ENCODE measurements at regions not wholly inside any gene's neighbourhood (a gene's known extent, or its start where the extent isn't known, plus 50 kb on each side); places are given as distances from the start of the nearest gene placed in this dataset.

DNA sequence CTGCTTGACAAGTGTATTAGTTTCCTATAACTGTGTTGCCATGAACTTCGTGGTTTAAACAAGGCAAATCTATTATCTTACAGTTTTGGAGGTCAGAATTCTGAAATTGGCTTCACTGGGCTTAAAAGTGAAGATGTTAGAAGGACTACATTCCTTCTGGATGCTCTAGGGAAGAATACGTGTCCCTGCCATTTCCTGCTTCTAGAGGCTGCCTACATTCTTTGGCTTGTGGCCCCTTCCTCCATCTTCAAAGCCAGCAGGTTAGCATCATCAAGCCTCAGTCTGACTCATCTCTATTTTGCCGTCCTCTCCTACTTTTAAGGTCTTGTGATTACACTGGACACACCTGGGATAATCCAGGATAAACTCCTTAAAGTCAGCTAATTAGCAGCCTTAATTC lies 327.7 kb downstream of the SATB1 start:
- Mint-ChIP-seq H3K36me3 (ENCODE audit: low read depth) (peaks cover 15% of the 10 kb centered on the region), H3K27me3 (ENCODE audit: low read depth) (no peaks in the 10 kb centered on the region), H3K4me3 (no peak overlapping the region), H3K9me3 (peaks cover 4% of the 10 kb centered on the region), H3K4me1 (peaks cover 20% of the 10 kb centered on the region), H3K27ac (ENCODE audit: unreplicated experiment) (no peak overlapping the region)
- TF ChIP-seq, protein P1, sequence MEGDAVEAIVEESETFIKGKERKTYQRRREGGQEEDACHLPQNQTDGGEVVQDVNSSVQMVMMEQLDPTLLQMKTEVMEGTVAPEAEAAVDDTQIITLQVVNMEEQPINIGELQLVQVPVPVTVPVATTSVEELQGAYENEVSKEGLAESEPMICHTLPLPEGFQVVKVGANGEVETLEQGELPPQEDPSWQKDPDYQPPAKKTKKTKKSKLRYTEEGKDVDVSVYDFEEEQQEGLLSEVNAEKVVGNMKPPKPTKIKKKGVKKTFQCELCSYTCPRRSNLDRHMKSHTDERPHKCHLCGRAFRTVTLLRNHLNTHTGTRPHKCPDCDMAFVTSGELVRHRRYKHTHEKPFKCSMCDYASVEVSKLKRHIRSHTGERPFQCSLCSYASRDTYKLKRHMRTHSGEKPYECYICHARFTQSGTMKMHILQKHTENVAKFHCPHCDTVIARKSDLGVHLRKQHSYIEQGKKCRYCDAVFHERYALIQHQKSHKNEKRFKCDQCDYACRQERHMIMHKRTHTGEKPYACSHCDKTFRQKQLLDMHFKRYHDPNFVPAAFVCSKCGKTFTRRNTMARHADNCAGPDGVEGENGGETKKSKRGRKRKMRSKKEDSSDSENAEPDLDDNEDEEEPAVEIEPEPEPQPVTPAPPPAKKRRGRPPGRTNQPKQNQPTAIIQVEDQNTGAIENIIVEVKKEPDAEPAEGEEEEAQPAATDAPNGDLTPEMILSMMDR (conservative IDR thresholded peaks at IDR 0.05) = no peak
- no peak for DNase-seq (ENCODE audit: low read depth, low spot score)

DNA sequence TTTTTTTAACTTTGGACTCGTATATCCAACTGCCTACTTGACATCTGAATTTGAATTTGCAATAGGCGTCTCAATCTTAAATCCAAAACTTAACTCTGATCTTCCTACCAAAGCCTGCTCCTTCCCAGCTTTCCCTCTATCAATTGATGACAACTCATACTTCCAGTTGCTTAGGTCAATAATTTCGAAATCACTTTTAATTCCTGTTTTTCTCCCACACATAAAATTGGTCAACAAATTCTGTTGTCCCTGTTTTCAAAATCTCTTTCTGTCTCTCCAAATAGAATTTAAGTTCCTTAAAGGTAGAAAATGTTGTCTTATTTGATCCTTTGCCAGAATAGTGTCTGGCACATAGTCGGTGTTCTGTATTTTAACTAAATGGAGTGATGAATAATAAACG lies 332.4 kb downstream of the SATB1 start:
- TF ChIP-seq, protein P1 (conservative IDR thresholded peaks at IDR 0.05) = no peak
- no peaks in the 10 kb centered on the region for H3K27me3 Mint-ChIP-seq (ENCODE audit: low read depth)
- H3K4me1 Mint-ChIP-seq = no peaks in the 10 kb centered on the region
- DNase-seq (ENCODE audit: low read depth, low spot score) = no peak
- peaks cover 11% of the 10 kb centered on the region for H3K36me3 Mint-ChIP-seq (ENCODE audit: low read depth)
- H3K27ac Mint-ChIP-seq (ENCODE audit: unreplicated experiment) = no peak overlapping the region
- H3K9me3 Mint-ChIP-seq = peaks cover 4% of the 10 kb centered on the region
- H3K4me3 Mint-ChIP-seq = no peak overlapping the region

DNA sequence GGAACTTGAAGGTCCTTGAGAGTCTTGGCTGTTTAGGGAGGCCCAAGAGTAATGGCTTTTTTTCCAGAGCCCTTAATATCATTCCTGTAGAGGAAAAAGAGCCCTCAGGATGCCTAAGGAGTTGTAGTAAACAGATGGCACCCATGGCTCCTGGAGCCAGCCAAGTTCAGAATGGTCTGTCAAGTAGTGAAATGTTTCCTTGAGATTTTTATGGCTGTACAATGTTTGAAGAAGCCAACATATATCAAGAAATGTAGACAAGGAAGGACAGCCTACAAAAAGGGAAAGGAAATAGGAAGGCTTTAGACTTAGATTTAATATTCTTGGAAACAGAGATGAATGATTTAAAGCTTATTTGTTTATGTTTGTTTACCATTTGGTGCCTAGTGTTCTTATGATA lies 334.8 kb downstream of the SATB1 start:
- H3K27me3 Mint-ChIP-seq (ENCODE audit: low read depth) = no peaks in the 10 kb centered on the region
- no peak for DNase-seq (ENCODE audit: low read depth, low spot score)
- H3K27ac Mint-ChIP-seq (ENCODE audit: unreplicated experiment) = no peak overlapping the region
- H3K36me3 Mint-ChIP-seq (ENCODE audit: low read depth) = peaks cover 4% of the 10 kb centered on the region
- TF ChIP-seq, protein P1 (conservative IDR thresholded peaks at IDR 0.05) = no peak
- no peak overlapping the region for H3K4me3 Mint-ChIP-seq
- H3K9me3 Mint-ChIP-seq = no peaks in the 10 kb centered on the region
- H3K4me1 Mint-ChIP-seq = peaks cover 4% of the 10 kb centered on the region

DNA sequence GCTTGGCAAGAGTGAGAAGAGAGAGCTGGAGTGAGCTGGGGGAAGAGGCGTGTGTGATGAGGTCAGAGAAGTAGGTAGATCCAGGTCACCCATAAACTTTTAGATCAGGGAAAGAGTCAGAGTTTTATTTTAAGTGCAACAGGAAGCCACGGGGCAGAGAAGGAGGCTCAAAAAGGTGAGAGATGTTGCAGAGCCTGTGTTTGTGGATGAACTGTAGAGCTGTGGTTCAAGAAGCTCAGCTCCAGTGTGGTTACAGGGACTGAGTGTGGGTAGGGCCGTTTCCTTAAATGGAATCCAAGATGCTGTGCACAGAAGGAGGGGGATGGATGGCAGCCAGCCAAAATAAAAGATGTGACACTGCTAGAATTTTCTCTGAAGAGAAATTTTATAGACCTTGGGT lies 337.2 kb downstream of the SATB1 start:
- TF ChIP-seq, protein P1 (conservative IDR thresholded peaks at IDR 0.05) = no peak
- H3K4me3 Mint-ChIP-seq = no peak overlapping the region
- H3K27me3 Mint-ChIP-seq (ENCODE audit: low read depth) = no peaks in the 10 kb centered on the region
- H3K9me3 Mint-ChIP-seq = no peaks in the 10 kb centered on the region
- no peak for DNase-seq (ENCODE audit: low read depth, low spot score)
- H3K4me1 Mint-ChIP-seq = peaks cover 4% of the 10 kb centered on the region
- H3K36me3 Mint-ChIP-seq (ENCODE audit: low read depth) = peaks cover 6% of the 10 kb centered on the region
- H3K27ac Mint-ChIP-seq (ENCODE audit: unreplicated experiment) = peak overlapping the region; percentile 8

DNA sequence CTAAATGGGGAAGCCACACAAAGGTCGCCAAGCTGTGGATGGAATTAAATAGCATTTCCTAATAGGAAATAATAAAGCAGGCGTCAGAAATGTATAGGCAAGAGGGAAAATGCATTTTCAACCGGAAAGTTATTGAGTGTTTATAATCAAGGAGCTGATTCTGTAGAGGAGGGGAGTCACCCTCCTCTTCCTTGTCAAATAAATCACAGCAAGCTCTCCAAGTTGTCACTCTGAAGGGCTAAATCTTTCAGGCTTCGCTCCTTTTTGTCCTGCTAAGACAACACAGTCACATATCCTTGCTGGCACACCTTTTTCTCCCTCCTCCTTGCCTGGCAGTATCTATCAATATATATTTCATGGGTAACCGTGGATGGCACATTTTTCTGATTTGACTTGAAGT lies 338.4 kb downstream of the SATB1 start:
- no peak for DNase-seq (ENCODE audit: low read depth, low spot score)
- no peaks in the 10 kb centered on the region for H3K9me3 Mint-ChIP-seq
- H3K4me1 Mint-ChIP-seq = peaks cover 4% of the 10 kb centered on the region
- H3K36me3 Mint-ChIP-seq (ENCODE audit: low read depth) = peaks cover 6% of the 10 kb centered on the region
- no peak overlapping the region for H3K27ac Mint-ChIP-seq (ENCODE audit: unreplicated experiment)
- no peaks in the 10 kb centered on the region for H3K27me3 Mint-ChIP-seq (ENCODE audit: low read depth)
- TF ChIP-seq, protein P1 (conservative IDR thresholded peaks at IDR 0.05) = no peak
- no peak overlapping the region for H3K4me3 Mint-ChIP-seq

DNA sequence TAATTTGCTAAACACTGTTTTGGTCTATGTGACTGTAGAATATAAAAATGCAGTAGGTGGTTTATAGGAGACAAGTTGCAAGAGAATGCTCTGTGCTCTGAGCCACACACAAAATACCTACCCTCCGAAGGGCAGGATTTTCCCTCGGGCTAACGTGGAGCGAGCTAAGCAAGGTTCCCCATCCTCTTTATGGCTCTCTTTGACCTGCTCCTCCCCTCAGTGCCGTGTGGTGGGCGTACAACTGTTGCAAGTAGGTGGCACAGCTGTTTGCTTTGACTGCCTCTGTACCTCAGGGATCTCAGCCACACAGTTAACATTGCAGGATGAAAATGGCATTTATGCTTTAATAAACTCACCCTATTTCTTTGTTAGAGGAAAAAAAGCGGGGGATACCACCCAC lies 339.1 kb downstream of the SATB1 start:
- no peaks in the 10 kb centered on the region for H3K27me3 Mint-ChIP-seq (ENCODE audit: low read depth)

More for the DNA sequence above, 339.1 kb downstream of the SATB1 start:
- Mint-ChIP-seq H3K9me3 (no peaks in the 10 kb centered on the region), H3K36me3 (ENCODE audit: low read depth) (peaks cover 6% of the 10 kb centered on the region), H3K4me3 (no peak overlapping the region), H3K27ac (ENCODE audit: unreplicated experiment) (no peak overlapping the region), H3K4me1 (peaks cover 4% of the 10 kb centered on the region)
- TF ChIP-seq, protein P1 (conservative IDR thresholded peaks at IDR 0.05) = no peak
- DNase-seq (ENCODE audit: low read depth, low spot score) = no peak
